Epithelial cell of prostate (primary cell): ENCODE measurements at regions not wholly inside any gene's neighbourhood (a gene's known extent, or its start where the extent isn't known, plus 50 kb on each side); places are given as distances from the start of the nearest gene placed in this dataset.
"Not testable (repeated sequence)": the region's sequence is repeated elsewhere in the genome, so short reads cannot be mapped to it uniquely, and the experiment has no call there.

Experiments used
- DNase-seq: peaks from one replicate; pipeline ENCODE4 v3.0.0-alpha.2; 2011; ENCODE audit warnings: low read depth, low spot score
- H3K27ac ChIP-seq: fragments of 450-650 bp; 2 replicates; pipeline ENCODE4 v1.5.1; 2017; ENCODE audit warnings: mild to moderate bottlenecking

GRCh38 chr7:51918581-51918980 lies 602.0 kb upstream of the COBL start:
- no peak for DNase-seq
- no peak overlapping the region for H3K27ac ChIP-seq

- no peak overlapping the region for H3K27ac ChIP-seq
- DNase-seq, result no peak
Measured at GRCh38 chr7:51901489-51901840, 584.9 kb upstream of the COBL start.

- not testable (repeated sequence) for H3K27ac ChIP-seq, DNase-seq
Measured at GRCh38 chr7:51900755-51901488, 584.3 kb upstream of the COBL start.

GRCh38 chr7:51899611-51900010 lies 583.0 kb upstream of the COBL start:
- DNase-seq, result no peak
- H3K27ac ChIP-seq, result no peak overlapping the region

- DNase-seq, result no peak
Measured at GRCh38 chr7:51882412-51882811, 565.8 kb upstream of the COBL start.

GRCh38 chr7:51881309-51881708 lies 564.7 kb upstream of the COBL start:
- no peak overlapping the region for H3K27ac ChIP-seq
- no peak for DNase-seq

More at GRCh38 chr7:51882412-51882811, 565.8 kb upstream of the COBL start:
- H3K27ac ChIP-seq, result no peak overlapping the region

- no peak for DNase-seq
- no peak overlapping the region for H3K27ac ChIP-seq
Measured at GRCh38 chr7:51878865-51879264, 562.3 kb upstream of the COBL start.

GRCh38 chr7:51869452-51869851 lies 552.8 kb upstream of the COBL start:
- no peak for DNase-seq
- no peak overlapping the region for H3K27ac ChIP-seq

- DNase-seq, result no peak
- no peak overlapping the region for H3K27ac ChIP-seq
Measured at GRCh38 chr7:51867117-51867516, 550.5 kb upstream of the COBL start.

- DNase-seq, result no peak
- H3K27ac ChIP-seq, result no peak overlapping the region
Measured at GRCh38 chr7:51860305-51860704, 543.7 kb upstream of the COBL start.

GRCh38 chr7:51850126-51850525 lies 533.5 kb upstream of the COBL start:
- no peak for DNase-seq
- H3K27ac ChIP-seq, result no peak overlapping the region

GRCh38 chr7:51847461-51848134 lies 531.0 kb upstream of the COBL start:
- no peak overlapping the region for H3K27ac ChIP-seq
- no peak for DNase-seq

- not testable (repeated sequence) for H3K27ac ChIP-seq, DNase-seq
Measured at GRCh38 chr7:51839130-51839529, 522.5 kb upstream of the COBL start.

- H3K27ac ChIP-seq, result no peak overlapping the region
- no peak for DNase-seq
Measured at GRCh38 chr7:51827631-51828030, 511.0 kb upstream of the COBL start.

GRCh38 chr7:51824050-51824449 lies 507.4 kb upstream of the COBL start:
- no peak for DNase-seq

GRCh38 chr7:51823437-51823836 lies 506.8 kb upstream of the COBL start:
- H3K27ac ChIP-seq, result no peak overlapping the region
- DNase-seq, result no peak

More at GRCh38 chr7:51824050-51824449, 507.4 kb upstream of the COBL start:
- H3K27ac ChIP-seq, result no peak overlapping the region

GRCh38 chr7:51817694-51818225 lies 501.2 kb upstream of the COBL start:
- H3K27ac ChIP-seq, result no peak overlapping the region
- DNase-seq, result no peak

- not testable (repeated sequence) for H3K27ac ChIP-seq
Measured at GRCh38 chr7:51805783-51806431, 489.3 kb upstream of the COBL start.

GRCh38 chr7:51802718-51803117 lies 486.1 kb upstream of the COBL start:
- H3K27ac ChIP-seq, result no peak overlapping the region
- DNase-seq, result no peak

More at GRCh38 chr7:51805783-51806431, 489.3 kb upstream of the COBL start:
- not testable (repeated sequence) for DNase-seq

- no peak overlapping the region for H3K27ac ChIP-seq
- no peak for DNase-seq
Measured at GRCh38 chr7:51797371-51797770, 480.8 kb upstream of the COBL start.

- DNase-seq, result no peak
- H3K27ac ChIP-seq, result no peak overlapping the region
Measured at GRCh38 chr7:51792796-51793195, 476.2 kb upstream of the COBL start.
